ENCODE measurements at regions not wholly inside any gene's neighbourhood (a gene's known extent, or its start where the extent isn't known, plus 50 kb on each side); places are given as distances from the start of the nearest gene placed in this dataset.

DNA sequence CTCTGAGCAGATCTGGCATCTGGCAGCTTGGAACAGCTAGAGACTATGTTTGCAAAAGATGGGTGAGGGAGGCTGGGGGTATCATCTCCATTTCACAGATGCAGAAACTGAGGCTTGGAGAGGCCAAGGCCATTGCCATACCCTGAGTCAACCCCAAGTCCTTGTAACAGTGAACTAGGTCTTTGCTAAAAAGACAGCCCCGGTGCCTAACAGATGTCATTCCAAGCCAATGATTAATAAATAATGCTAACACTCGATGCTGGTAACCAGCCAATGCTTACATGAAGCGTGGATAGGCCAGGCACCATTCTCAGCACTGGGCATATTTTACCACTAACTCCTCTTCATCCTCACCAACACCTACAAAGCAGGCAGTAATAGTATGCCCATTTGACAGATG, 164.0 kb downstream of the MN1 start:
- no peak for DNase-seq (ENCODE audit: low read depth)
- no peak overlapping the region for H3K4me3 ChIP-seq (ENCODE audit: low read depth, low read length)
- TF ChIP-seq, protein P1, sequence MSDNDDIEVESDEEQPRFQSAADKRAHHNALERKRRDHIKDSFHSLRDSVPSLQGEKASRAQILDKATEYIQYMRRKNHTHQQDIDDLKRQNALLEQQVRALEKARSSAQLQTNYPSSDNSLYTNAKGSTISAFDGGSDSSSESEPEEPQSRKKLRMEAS (IDR thresholded peaks at IDR 0.05; ENCODE audit: low read depth, low read length), result no peak
- TF ChIP-seq, protein P2, sequence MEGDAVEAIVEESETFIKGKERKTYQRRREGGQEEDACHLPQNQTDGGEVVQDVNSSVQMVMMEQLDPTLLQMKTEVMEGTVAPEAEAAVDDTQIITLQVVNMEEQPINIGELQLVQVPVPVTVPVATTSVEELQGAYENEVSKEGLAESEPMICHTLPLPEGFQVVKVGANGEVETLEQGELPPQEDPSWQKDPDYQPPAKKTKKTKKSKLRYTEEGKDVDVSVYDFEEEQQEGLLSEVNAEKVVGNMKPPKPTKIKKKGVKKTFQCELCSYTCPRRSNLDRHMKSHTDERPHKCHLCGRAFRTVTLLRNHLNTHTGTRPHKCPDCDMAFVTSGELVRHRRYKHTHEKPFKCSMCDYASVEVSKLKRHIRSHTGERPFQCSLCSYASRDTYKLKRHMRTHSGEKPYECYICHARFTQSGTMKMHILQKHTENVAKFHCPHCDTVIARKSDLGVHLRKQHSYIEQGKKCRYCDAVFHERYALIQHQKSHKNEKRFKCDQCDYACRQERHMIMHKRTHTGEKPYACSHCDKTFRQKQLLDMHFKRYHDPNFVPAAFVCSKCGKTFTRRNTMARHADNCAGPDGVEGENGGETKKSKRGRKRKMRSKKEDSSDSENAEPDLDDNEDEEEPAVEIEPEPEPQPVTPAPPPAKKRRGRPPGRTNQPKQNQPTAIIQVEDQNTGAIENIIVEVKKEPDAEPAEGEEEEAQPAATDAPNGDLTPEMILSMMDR (IDR thresholded peaks at IDR 0.05; ENCODE audit: low read depth, low read length), result no peak
- TF ChIP-seq MYC (IDR thresholded peaks at IDR 0.05; ENCODE audit: low read depth, low read length), result no peak
- no peak for TF ChIP-seq POLR2A (IDR thresholded peaks at IDR 0.05; ENCODE audit: extremely low read depth, insufficient read length)

DNA sequence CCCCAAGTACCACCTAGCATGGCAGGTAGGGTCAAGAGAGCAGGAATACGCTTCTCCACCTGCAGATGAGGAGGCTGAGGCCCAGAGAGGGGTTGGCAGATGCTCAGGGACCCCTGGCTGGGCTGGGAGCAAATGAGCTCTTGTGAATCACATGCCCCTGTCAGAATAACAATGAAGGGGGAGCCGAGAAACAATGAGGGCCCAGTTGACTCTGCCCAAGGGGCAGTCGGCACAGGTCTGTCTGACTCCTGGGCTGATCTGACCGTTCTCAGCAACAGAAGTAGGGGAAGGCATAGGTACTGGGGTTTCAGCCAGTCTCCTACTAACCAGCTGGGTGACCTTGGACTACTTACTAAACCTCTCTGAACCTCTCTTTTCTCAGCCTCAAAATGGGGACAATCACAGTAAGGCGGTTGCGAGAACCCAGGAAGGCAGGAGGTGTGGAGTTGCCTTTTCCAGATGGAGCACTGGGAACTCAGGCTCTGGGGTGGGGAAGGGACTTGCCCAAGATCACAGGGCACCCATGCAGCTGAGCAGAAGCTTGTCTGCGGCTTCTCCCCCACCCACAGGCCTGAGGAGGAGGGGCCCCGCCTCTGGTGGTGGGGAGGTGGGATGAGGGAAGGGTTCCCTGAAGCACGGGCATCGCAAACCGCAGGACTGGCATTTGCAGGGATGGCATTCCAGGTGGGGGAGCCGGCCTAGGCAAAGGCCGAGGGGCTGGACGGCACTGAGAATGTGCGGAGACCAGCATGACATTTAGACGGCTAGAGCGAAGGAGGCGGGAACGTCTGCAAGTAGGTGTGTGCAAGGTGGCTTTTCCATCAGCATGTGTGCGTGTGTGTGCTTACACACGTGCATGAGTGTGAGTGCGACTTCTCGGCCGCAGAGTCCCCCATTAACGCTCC, 163.0 kb downstream of the MN1 start:
- no peak overlapping the region for H3K4me3 ChIP-seq (ENCODE audit: low read depth, low read length)
- no peak for DNase-seq (ENCODE audit: low read depth)
- TF ChIP-seq, protein P2 (IDR thresholded peaks at IDR 0.05; ENCODE audit: low read depth, low read length), result no peak
- TF ChIP-seq, protein P1 (IDR thresholded peaks at IDR 0.05; ENCODE audit: low read depth, low read length), result no peak
- TF ChIP-seq POLR2A (IDR thresholded peaks at IDR 0.05; ENCODE audit: extremely low read depth, insufficient read length) (no peak), MYC (IDR thresholded peaks at IDR 0.05; ENCODE audit: low read depth, low read length) (no peak)

DNA sequence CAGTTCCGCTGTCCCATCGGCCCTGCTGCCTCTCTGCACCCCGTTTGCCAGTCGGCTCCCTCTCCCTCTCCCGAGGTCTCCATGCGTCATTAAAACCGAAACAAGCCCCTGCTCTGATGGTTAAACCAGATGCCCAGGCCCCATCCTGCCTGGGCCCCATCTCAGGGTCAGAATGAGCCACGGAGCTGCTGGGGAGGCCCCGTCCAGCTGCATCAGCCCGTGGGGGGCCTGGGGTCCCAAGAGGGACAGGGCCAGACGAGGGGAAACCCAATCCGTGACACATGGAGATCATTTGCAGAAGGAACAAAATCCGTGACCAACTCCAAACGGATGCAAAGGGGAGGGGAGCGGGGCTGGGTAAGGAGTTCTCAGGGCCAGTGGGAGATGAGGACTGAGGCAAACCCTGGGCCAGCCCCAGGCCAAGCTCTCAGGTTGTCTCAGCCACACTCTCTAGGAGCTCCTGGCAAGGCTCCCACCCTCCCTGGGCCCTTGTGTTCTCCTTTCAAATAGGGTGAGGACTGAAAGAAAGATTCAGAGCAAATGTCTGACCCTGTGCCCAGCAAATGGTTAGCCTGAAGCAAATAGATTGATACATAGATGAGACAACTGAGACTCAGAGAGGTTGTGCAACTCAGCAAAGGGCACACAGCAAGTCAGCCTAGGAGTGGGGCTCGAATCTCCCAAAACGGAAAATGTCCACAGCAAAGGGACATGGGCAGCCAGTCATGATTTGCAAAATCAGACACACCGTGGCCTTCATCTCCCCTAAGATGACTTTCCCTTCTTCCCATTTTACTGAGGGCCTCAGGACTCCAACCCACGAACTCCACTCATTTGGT, 162.1 kb downstream of the MN1 start:
- TF ChIP-seq, protein P2 (IDR thresholded peaks at IDR 0.05; ENCODE audit: low read depth, low read length), result no peak
- TF ChIP-seq, protein P1 (IDR thresholded peaks at IDR 0.05; ENCODE audit: low read depth, low read length), result no peak
- TF ChIP-seq MYC (IDR thresholded peaks at IDR 0.05; ENCODE audit: low read depth, low read length), result no peak
- TF ChIP-seq POLR2A (IDR thresholded peaks at IDR 0.05; ENCODE audit: extremely low read depth, insufficient read length), result no peak
- no peak for DNase-seq (ENCODE audit: low read depth)

DNA sequence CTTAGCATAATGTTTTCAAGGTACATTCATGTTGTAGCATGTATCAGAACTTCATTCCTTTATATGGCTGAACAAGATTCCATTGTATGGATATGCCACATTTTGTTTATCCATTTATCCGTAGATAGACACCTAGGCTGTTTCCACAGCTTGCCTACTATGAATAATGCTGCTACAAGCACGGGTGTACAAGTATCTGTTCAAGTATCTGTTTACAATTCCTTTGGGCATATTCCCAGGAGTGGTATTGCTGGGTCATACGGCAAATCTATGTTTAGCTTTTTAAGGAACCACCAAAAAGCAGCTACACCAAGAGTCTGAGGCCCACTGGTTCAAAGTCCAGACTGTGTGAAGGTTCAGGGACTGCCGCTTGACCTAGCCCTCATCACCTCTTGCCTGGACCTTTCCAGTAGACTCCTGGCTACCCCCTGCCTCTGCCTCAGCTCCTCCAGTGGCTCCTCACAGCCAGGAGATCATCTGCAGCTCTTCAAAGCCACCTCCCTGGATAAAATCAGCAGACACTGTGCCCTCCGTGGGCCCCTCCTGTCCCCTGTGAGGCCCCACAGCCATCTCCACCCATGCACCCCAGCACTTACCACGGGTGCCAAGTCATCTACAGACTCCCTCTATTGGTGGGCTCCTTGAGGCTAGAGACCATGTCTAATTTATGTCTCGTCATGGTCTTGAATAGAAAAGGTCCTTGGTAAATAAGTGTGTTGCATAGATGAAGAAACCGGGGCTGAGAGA, 160.3 kb downstream of the MN1 start:
- no peak overlapping the region for H3K4me3 ChIP-seq (ENCODE audit: low read depth, low read length)
- DNase-seq (ENCODE audit: low read depth), result no peak
- TF ChIP-seq POLR2A (IDR thresholded peaks at IDR 0.05; ENCODE audit: extremely low read depth, insufficient read length), result no peak
- no peak for TF ChIP-seq MYC (IDR thresholded peaks at IDR 0.05; ENCODE audit: low read depth, low read length)
- TF ChIP-seq, protein P2 (IDR thresholded peaks at IDR 0.05; ENCODE audit: low read depth, low read length), result no peak
- TF ChIP-seq, protein P1 (IDR thresholded peaks at IDR 0.05; ENCODE audit: low read depth, low read length), result no peak

More for the DNA sequence above, 162.1 kb downstream of the MN1 start:
- H3K4me3 ChIP-seq (ENCODE audit: low read depth, low read length), result no peak overlapping the region

DNA sequence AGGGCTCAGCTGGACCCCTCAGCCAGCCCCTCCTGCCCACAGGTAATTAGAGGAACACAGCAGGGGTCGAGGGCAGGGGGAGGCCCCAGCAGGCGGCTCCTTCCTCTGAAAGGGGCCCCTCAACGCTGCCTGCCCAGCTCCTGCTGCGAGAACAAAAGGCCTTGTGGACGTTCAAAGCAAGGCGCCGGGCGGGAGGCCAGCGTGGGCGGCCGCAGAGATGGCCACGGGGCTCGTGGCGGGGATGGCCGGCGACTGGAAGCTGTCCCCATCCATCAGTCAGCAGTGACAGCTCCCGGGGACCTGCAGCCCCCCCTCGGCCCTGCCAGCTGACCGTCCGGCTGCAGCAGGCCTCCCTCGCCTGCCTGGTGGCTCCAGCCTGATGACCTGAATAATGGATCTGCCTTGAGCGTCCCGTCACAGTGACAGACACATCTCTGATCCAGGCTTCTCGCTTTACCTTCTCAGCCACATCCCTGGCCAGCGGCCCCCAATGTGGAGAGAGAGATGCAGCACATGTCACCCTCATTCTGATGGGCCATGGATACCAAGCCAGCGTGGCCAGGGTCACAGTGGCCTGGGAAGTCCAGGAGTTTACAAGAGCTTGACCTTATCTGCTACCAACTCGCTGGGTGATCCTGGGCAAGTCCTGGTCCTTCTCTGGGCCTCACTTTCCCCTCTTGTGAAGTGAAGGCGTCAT, 159.3 kb downstream of the MN1 start:
- H3K4me3 ChIP-seq (ENCODE audit: low read depth, low read length), result no peak overlapping the region
- TF ChIP-seq POLR2A (IDR thresholded peaks at IDR 0.05; ENCODE audit: extremely low read depth, insufficient read length) (no peak), MYC (IDR thresholded peaks at IDR 0.05; ENCODE audit: low read depth, low read length) (no peak)
- TF ChIP-seq, protein P2 (IDR thresholded peaks at IDR 0.05; ENCODE audit: low read depth, low read length), result no peak
- TF ChIP-seq, protein P1 (IDR thresholded peaks at IDR 0.05; ENCODE audit: low read depth, low read length), result no peak
- DNase-seq (ENCODE audit: low read depth), result no peak

Measured in NB4 (cell line).